ENCODE measurements at regions not wholly inside any gene's neighbourhood (a gene's known extent, or its start where the extent isn't known, plus 50 kb on each side); places are given as distances from the start of the nearest gene placed in this dataset.

DNA sequence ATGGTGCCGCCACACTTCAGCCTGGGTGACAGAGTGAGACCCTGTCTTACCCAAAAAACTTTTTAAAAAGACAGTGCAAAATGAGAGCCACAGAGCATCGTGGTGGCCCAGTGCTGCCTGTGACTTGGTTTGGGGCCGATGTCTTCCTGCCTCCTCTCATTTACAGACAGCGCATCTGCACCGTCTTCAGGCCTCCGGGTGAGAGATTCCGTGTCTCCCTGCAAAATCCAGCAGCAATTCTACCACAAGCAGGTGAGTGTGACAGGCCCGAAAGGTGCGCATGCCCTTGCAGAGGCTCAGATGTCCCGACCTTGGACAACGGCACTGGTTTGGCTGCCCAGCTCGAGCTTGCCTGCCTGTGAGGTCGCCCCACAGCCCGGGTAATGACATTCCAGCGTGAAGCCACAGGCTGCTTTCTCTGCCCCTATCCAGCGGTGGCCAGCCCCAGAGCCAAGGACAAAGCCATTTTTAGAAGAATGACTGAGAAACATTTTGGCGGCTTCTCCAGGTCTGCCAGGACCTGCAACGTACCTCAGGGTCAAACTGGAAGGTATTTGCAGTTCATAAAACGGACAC, 70.3 kb upstream of the RFLNA start:
- intact Hi-C loops (cut with DNase I; ENCODE audit: low total_unique reads) = no loop called here
- Histone ChIP-seq H3K27ac (no peak overlapping the region), H3K27me3 (no peaks in the 10 kb centered on the region), H3K4me3 (no peak overlapping the region), H3K9me3 (no peaks in the 10 kb centered on the region), H3K4me1 (no peaks in the 10 kb centered on the region), H3K36me3 (ENCODE audit: low read depth, missing control alignments) (no peaks in the 10 kb centered on the region)
- TF ChIP-seq POLR2A (IDR thresholded peaks at IDR 0.05) = no peak
- TF ChIP-seq, protein P1, sequence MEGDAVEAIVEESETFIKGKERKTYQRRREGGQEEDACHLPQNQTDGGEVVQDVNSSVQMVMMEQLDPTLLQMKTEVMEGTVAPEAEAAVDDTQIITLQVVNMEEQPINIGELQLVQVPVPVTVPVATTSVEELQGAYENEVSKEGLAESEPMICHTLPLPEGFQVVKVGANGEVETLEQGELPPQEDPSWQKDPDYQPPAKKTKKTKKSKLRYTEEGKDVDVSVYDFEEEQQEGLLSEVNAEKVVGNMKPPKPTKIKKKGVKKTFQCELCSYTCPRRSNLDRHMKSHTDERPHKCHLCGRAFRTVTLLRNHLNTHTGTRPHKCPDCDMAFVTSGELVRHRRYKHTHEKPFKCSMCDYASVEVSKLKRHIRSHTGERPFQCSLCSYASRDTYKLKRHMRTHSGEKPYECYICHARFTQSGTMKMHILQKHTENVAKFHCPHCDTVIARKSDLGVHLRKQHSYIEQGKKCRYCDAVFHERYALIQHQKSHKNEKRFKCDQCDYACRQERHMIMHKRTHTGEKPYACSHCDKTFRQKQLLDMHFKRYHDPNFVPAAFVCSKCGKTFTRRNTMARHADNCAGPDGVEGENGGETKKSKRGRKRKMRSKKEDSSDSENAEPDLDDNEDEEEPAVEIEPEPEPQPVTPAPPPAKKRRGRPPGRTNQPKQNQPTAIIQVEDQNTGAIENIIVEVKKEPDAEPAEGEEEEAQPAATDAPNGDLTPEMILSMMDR (IDR thresholded peaks at IDR 0.05) = no peak
- 80 to 81% methylated on average over 13 to 19 of the region's 19 CpGs for WGBS, 2 donors
- DNase-seq = no peak

DNA sequence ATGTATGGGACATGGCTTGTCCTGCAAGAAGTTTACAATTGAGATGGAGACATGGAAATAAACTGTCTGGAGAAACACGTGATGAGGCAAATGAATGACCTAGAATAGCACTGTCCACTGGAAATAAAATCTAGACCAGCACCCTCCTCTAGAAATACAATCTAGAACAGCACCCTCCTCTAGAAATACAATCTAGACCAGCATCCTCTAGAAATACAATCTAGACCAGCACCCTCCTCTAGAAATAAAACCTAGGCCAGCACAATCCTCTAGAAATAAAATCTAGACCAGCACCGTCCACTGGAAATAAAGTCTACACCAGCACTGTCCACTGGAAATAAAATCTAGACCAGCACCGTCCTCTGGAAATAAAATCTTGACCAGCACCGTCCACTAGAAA, 69.2 kb upstream of the RFLNA start:
- WGBS, 2 donors = 88 to 94% methylated on average over 4 of the region's 4 CpGs
- DNase-seq = no peak
- H3K9me3 ChIP-seq = no peaks in the 10 kb centered on the region
- no peaks in the 10 kb centered on the region for H3K27me3 ChIP-seq
- no peak overlapping the region for H3K4me3 ChIP-seq
- no peak overlapping the region for H3K27ac ChIP-seq
- TF ChIP-seq, protein P1 (IDR thresholded peaks at IDR 0.05) = no peak
- no peak for TF ChIP-seq POLR2A (IDR thresholded peaks at IDR 0.05)
- H3K4me1 ChIP-seq = no peaks in the 10 kb centered on the region
- no peaks in the 10 kb centered on the region for H3K36me3 ChIP-seq (ENCODE audit: low read depth, missing control alignments)
- intact Hi-C loops (cut with DNase I; ENCODE audit: low total_unique reads) = no loop called here

DNA sequence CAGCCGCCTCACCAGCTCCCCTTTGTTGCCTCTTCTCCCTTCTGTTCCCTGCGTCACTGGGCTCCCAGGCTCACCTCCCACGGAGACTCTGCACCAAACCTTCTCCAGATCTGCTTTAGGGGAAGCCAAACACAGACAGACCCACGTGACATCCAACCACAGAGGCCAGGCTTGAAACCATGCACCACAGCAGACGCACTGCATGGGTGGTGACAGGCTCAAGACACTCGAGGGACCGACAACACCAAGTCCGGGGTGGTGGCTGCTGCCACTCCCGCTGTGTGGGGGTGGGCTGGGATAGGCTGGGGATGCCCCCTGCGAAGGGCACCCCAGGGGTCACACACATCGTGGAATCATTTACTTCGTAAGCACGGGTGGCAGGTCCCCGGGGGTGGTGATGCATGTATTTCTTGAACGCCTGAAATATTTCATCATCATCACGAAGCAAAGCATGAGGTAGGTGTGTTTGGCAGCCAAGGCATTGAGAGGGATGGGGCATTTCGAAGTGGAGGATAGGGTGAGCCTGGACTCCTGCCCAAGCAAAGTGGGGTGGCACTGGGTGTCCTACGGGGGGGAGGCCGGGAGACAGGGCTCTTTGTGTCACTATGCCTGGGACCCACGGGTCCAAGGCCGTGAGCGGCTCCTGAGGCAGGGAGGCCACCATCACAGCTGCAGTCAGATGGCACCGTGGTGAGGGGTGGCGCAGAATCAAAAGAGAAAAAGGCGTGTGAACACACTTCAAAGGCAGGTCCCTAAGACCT, 66.8 kb upstream of the RFLNA start:
- Histone ChIP-seq H3K27me3 (no peaks in the 10 kb centered on the region), H3K27ac (no peak overlapping the region), H3K9me3 (no peaks in the 10 kb centered on the region), H3K4me1 (no peaks in the 10 kb centered on the region), H3K36me3 (ENCODE audit: low read depth, missing control alignments) (no peaks in the 10 kb centered on the region), H3K4me3 (no peak overlapping the region)
- no peak for DNase-seq
- no peak for TF ChIP-seq POLR2A (IDR thresholded peaks at IDR 0.05)
- TF ChIP-seq, protein P1 (IDR thresholded peaks at IDR 0.05) = no peak
- WGBS, 2 donors = 87% methylated on average over 23 to 25 of the region's 25 CpGs
- intact Hi-C loops (cut with DNase I; ENCODE audit: low total_unique reads) = no loop called here

DNA sequence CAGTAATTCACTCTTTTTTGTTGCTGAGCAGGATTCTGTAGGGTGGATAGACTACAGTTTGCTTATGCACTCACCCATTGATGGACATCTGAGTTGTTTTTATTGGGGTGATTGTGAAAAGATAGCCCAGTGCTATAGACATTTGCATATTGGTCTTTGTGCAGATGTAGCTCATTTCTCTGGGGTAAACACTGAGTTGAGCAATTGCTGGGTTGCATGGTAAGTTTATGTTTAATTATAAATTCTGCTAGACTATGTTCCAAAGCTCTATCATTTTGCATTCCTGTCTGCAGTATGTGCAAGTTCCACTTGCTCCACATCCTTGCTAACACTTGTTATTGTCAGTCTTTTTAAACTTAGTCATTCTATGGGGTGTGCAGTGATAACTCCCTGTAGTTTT, 65.4 kb upstream of the RFLNA start:
- H3K9me3 ChIP-seq = no peaks in the 10 kb centered on the region
- TF ChIP-seq POLR2A (IDR thresholded peaks at IDR 0.05) = no peak
- TF ChIP-seq, protein P1 (IDR thresholded peaks at IDR 0.05) = no peak
- no peaks in the 10 kb centered on the region for H3K27me3 ChIP-seq
- intact Hi-C loops (cut with DNase I; ENCODE audit: low total_unique reads) = no loop called here
- no peak overlapping the region for H3K27ac ChIP-seq
- H3K4me3 ChIP-seq = no peak overlapping the region
- no peak for DNase-seq
- H3K4me1 ChIP-seq = no peaks in the 10 kb centered on the region
- no peaks in the 10 kb centered on the region for H3K36me3 ChIP-seq (ENCODE audit: low read depth, missing control alignments)

All from testis (tissue), 2 donors.